GM12892 (cell line): ENCODE measurements at regions not wholly inside any gene's neighbourhood (a gene's known extent, or its start where the extent isn't known, plus 50 kb on each side); places are given as distances from the start of the nearest gene placed in this dataset.
"Not testable (repeated sequence)": the region's sequence is repeated elsewhere in the genome, so short reads cannot be mapped to it uniquely, and the experiment has no call there.

Source experiments
- DNase-seq: peaks from one replicate; pipeline ENCODE4 v3.0.0; 2011; ENCODE audit not compliant: insufficient read length
- FAIRE-seq: peaks from 2 replicates; lab custom pipeline; 2011; peaks lifted over from hg19 to GRCh38; lab: Jason Lieb, UNC
- POLR2A ChIP-seq: IDR thresholded peaks from 2 replicates; pipeline ENCODE4 v1.6.1; 2011; ENCODE audit warnings: low read depth, low read length, control low read depth
- POLR2AphosphoS5 ChIP-seq: IDR thresholded peaks from 2 replicates; pipeline ENCODE4 v1.6.1; 2011; ENCODE audit warnings: low read depth, low read length, control low read depth
- TAF1 ChIP-seq: IDR thresholded peaks from 2 replicates; pipeline ENCODE4 v1.6.1; 2011; ENCODE audit warnings: low read depth, mild to moderate bottlenecking, control low read depth, low read length, borderline replicate concordance

GRCh38 chr12:93003531-93004239 lies 74.6 kb upstream of the EEA1 start:
- FAIRE-seq (no peak), DNase-seq (no peak)
- no peak for TF ChIP-seq TAF1
- TF ChIP-seq POLR2AphosphoS5: no peak
- TF ChIP-seq POLR2A: no peak

- DNase-seq: no peak
- FAIRE-seq: no peak
- TF ChIP-seq POLR2AphosphoS5 (no peak), POLR2A (no peak), TAF1 (no peak)
These were observed 76.9 kb upstream of the EEA1 start for GRCh38 chr12:93005928-93006392.

GRCh38 chr12:93006471-93007208 lies 77.5 kb upstream of the EEA1 start:
- no peak for DNase-seq
- FAIRE-seq: no peak
- TF ChIP-seq TAF1 (no peak), POLR2AphosphoS5 (no peak), POLR2A (no peak)

GRCh38 chr12:93007544-93007943 lies 78.4 kb upstream of the EEA1 start:
- no peak for FAIRE-seq
- TF ChIP-seq POLR2A (no peak), POLR2AphosphoS5 (no peak), TAF1 (no peak)
- no peak for DNase-seq

GRCh38 chr12:93008044-93008778 lies 79.1 kb upstream of the EEA1 start:
- FAIRE-seq: peak; percentile 78
- no peak for DNase-seq
- TF ChIP-seq TAF1 (no peak), POLR2A (no peak), POLR2AphosphoS5 (no peak)

GRCh38 chr12:93008880-93009279 lies 79.8 kb upstream of the EEA1 start:
- not testable (repeated sequence) for DNase-seq, FAIRE-seq

- DNase-seq (no peak), FAIRE-seq (peak; percentile 92)
- TF ChIP-seq TAF1: no peak
- TF ChIP-seq POLR2A: no peak
- TF ChIP-seq POLR2AphosphoS5: no peak
These were observed 80.4 kb upstream of the EEA1 start for GRCh38 chr12:93009533-93009932.

GRCh38 chr12:93010461-93010860 lies 81.4 kb upstream of the EEA1 start:
- FAIRE-seq (no peak), DNase-seq (no peak)
- TF ChIP-seq POLR2A (no peak), POLR2AphosphoS5 (no peak), TAF1 (no peak)

- TF ChIP-seq TAF1 (no peak), POLR2A (no peak), POLR2AphosphoS5 (no peak)
- FAIRE-seq (no peak), DNase-seq (no peak)
These were observed 82.0 kb upstream of the EEA1 start for GRCh38 chr12:93011100-93011499.

- DNase-seq (no peak), FAIRE-seq (no peak)
- TF ChIP-seq TAF1 (no peak), POLR2A (no peak), POLR2AphosphoS5 (no peak)
These were observed 87.0 kb upstream of the EEA1 start for GRCh38 chr12:93015871-93016751.

GRCh38 chr12:93016752-93017350 lies 87.8 kb upstream of the EEA1 start:
- TF ChIP-seq POLR2A: no peak
- TF ChIP-seq TAF1: no peak
- TF ChIP-seq POLR2AphosphoS5: no peak
- FAIRE-seq (no peak), DNase-seq (no peak)
